ENCODE measurements at regions not wholly inside any gene's neighbourhood (a gene's known extent, or its start where the extent isn't known, plus 50 kb on each side); places are given as distances from the start of the nearest gene placed in this dataset.

GRCh38 chr11:106241601-106242257 is 164.3 kb downstream of the AASDHPPT start:
- POLR2A ChIA-PET: no interaction called here
- Histone ChIP-seq H3K4me1 (ENCODE audit: insufficient read depth, low read length) (no peaks in the 10 kb centered on the region), H3K4me3 (replicated peaks in 1 of 3; ENCODE audit: insufficient read depth in 1 of 3, low read depth in 2 of 3, low read length in 3 of 3) (no peak overlapping the region), H3K9me3 (ENCODE audit: low read length) (peaks cover 72% of the 10 kb centered on the region), H3K9ac (ENCODE audit: insufficient read depth, low read depth, low read length) (no peak overlapping the region), H3K36me3 (replicated peaks in 1 of 2; ENCODE audit: control insufficient read depth in 1 of 2, insufficient read depth in 2 of 2, low read length in 2 of 2) (no peaks in the 10 kb centered on the region), H2AFZ (ENCODE audit: low read length) (no peak overlapping the region), H3K79me2 (ENCODE audit: insufficient read depth, low read length) (no peaks in the 10 kb centered on the region), H3K4me2 (ENCODE audit: low read depth, low read length) (no peak overlapping the region), H4K20me1 (ENCODE audit: insufficient read depth, low read length) (no peaks in the 10 kb centered on the region), H3K27ac (ENCODE audit: extremely low read length, insufficient read depth, low read length) (no peak overlapping the region), H3K27me3 (ENCODE audit: control insufficient read depth in 1 of 2, insufficient read depth in 2 of 2, low read length in 2 of 2) (no peaks in the 10 kb centered on the region)
- intact Hi-C loops (cut with micrococcal nuclease; ENCODE audit: unreplicated experiment) (no loop called here), in situ Hi-C loops (cut with HindIII; ENCODE audit: extremely low pct_ligation_motif_present, low pct_unique_long_range_greater_than_20kb) (no loop called here)
- DNase-seq (ENCODE audit: low spot score): no peak
- TF ChIP-seq ZNF879 (CRISPR knock-in tag; IDR thresholded peaks at IDR 0.05) (no peak), ASH2L (IDR thresholded peaks at IDR 0.05; ENCODE audit: insufficient read length, low read depth, low read length) (no peak), ZNF224 (CRISPR knock-in tag; IDR thresholded peaks at IDR 0.05) (no peak), KDM4B (CRISPR knock-in tag; IDR thresholded peaks at IDR 0.05) (no peak), ZNF260 (CRISPR knock-in tag; IDR thresholded peaks at IDR 0.05; ENCODE audit: borderline replicate concordance, low read depth) (no peak), ZNF563 (CRISPR knock-in tag; IDR thresholded peaks at IDR 0.05) (no peak), JDP2 (CRISPR knock-in tag; IDR thresholded peaks at IDR 0.05; ENCODE audit: borderline replicate concordance) (no peak), ZNF326 (CRISPR knock-in tag; IDR thresholded peaks at IDR 0.05; ENCODE audit: borderline replicate concordance) (no peak)
- TF ChIP-seq, protein P1, sequence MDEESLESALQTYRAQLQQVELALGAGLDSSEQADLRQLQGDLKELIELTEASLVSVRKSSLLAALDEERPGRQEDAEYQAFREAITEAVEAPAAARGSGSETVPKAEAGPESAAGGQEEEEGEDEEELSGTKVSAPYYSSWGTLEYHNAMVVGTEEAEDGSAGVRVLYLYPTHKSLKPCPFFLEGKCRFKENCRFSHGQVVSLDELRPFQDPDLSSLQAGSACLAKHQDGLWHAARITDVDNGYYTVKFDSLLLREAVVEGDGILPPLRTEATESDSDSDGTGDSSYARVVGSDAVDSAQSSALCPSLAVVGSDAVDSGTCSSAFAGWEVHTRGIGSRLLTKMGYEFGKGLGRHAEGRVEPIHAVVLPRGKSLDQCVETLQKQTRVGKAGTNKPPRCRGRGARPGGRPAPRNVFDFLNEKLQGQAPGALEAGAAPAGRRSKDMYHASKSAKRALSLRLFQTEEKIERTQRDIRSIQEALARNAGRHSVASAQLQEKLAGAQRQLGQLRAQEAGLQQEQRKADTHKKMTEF (CRISPR knock-in tag; IDR thresholded peaks at IDR 0.05): no peak
- TF ChIP-seq, protein P2, sequence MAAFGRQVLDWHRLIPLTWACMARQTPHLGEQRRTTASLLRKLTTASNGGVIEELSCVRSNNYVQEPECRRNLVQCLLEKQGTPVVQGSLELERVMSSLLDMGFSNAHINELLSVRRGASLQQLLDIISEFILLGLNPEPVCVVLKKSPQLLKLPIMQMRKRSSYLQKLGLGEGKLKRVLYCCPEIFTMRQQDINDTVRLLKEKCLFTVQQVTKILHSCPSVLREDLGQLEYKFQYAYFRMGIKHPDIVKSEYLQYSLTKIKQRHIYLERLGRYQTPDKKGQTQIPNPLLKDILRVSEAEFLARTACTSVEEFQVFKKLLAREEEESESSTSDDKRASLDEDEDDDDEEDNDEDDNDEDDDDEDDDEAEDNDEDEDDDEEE (CRISPR knock-in tag; IDR thresholded peaks at IDR 0.05): no peak
- FAIRE-seq: no peak
- no peak for ATAC-seq
- CTCF ChIA-PET (ENCODE audit: low intra/inter-chr PET ratio, low total read pairs): no interaction called here
- WGBS (ENCODE audit: low lambda C conversion rate): 21% methylated on average over 6 of the region's 6 CpGs
- no TSS peak for BruUV-seq (replicated peaks)
